HG02840 (cell line): ENCODE measurements at regions not wholly inside any gene's neighbourhood (a gene's known extent, or its start where the extent isn't known, plus 50 kb on each side); places are given as distances from the start of the nearest gene placed in this dataset.
"Not testable (repeated sequence)": the region's sequence is repeated elsewhere in the genome, so short reads cannot be mapped to it uniquely, and the experiment has no call there.

Experiments
- ATAC-seq: cut with Tn5 transposase; IDR thresholded peaks from one replicate; pipeline ENCODE4 v1.9.1; 2021; ENCODE audit warnings: mild to moderate bottlenecking, moderate library complexity, moderate number of reproducible peaks; ENCODE audit not compliant: unreplicated experiment, low FRiP score

DNA sequence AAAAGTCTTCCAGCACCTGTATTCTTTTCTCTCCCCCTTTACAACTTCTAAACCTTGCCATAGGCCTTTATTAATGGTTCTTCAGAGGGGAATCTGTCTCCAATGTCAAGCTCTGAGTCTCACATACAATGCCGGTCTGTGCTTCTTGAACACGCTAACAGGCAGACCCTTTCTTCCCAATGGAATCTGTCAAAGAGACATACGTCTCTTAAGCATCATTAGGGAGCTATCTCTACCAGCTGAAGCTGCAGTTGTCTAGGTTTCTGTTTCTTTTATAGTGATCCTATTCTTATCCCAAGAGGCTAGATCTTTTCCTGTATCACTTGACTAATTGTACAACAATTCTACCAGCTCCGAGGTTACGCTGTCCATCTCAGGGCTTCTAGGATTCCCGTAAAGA, 560.8 kb upstream of the NBEA start:
- no peak for ATAC-seq

DNA sequence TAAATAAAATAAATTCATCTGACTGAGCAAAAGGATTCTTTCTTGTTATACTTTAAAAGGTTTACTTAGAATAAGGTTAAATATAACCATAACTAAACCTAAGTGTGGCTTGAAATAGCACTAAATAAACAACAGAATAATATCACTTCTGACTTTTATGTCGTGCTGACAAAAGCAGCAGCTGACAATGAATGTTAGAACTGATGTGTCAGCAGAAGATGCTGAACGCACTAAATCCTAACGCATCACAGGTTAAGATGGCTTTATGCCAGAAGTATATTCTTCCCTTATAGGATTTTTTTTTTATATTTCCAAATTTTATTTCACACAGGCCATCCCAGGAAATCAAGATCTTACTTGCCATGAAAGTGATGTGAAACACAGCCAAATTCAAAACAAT, 558.3 kb upstream of the NBEA start:
- ATAC-seq = no peak

DNA sequence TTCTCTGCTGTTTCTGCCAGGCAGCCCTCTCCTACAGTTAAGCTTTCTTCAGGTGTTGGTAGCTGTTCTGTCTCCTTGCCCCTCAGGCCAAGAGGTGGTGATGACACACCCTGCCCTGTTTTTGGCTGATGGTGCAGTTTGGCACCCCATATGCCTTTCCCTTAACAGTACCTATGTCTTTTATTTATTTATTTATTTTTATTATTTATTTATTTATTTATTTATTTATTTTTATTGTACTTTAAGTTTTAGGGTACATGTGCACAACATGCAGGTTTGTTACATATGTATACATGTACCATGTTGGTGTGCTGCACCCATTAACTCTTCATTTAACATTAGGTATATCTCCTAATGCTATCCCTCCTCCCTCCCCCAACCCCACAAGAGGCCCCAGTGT, 555.8 kb upstream of the NBEA start:
- ATAC-seq = not testable (repeated sequence)

DNA sequence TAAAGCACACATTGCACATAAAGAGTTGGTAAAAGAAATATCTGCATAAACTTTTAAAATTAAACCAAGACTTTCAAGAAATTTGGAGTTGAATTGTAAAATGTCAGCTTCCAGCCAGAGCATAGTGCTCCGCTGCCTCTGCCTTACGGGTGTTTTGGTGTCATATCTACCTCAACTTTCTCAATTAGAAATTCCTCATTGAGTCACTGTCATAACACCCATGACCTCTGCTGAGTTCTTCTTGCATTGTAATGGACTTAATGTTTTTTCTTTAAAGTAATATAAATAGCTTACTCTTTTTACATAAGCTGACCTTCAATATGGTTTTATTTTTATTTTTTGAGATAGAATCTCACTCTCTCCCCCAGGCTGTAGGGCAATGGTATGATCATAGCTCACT, 551.0 kb upstream of the NBEA start:
- no peak for ATAC-seq

DNA sequence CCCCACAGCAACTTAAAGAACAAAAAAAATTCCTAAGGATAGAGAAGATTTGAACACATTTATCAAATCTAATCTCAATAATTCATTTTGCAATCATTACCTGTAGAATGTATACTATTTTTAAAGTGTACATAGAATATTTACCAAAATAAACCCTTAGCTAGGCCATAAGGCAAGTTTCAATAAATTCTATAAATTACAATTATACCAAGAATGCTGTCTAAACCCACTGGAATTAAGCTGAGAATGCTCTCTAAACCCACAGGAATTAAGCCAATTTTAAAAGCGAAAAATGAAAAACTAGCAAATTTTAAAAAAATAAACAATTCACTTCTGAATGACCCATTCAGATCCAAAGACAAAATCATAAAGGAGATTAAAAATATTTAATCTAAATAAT, 540.4 kb upstream of the NBEA start:
- ATAC-seq = no peak

DNA sequence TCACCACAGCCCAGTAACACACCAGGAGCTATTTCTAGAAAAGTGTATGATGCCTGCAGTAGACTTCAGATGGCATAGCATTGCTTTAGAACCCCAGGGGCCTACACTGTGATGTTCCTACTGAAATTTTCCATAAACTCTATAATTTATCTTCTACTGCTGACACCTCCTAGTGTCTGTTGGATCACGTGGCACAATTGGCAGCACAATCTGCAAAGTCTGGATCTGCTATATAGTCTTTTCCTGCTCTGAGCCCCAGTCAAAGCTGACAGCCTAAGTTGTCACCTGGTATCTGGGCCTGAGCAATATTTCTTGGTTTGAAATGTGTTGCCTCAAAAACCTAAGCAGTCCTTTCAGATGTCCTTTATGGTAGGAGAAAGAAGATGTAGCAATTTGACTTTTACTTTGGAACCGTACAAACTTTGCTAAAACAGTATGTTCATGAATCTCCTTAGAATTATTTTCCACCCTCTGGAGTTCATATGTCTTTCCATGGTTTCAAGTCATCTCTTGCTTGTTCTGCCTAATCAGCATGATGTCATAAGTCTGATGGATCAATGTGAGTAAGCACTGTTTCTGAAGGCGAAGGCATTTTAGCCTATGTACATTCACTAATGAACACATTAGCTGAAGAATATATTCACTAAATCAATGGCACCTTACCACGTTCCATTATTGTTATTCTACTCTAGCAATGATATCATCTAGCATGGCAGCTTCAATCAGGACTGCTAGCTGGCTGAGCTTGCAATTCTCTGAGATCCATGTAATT, 536.5 kb upstream of the NBEA start:
- no peak for ATAC-seq

DNA sequence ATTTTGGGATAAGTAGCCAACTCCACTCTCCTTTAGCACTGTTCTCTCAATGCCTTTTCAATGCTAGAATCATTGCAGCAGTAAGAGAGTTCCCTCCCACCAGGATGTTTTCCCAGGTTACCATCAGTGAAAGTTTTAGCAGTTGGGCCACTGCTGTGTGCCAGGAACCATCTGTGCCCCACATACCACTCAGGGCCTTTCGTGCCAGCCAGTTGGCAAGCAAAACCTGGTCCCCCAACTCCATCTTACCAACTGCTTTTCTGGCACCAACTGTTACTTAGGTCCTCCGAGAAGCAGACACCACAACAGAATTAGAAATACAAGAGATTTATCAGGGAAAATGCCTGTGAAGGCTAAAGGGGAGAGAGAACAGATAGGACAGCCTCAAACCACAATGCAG, 533.4 kb upstream of the NBEA start:
- ATAC-seq = no peak

DNA sequence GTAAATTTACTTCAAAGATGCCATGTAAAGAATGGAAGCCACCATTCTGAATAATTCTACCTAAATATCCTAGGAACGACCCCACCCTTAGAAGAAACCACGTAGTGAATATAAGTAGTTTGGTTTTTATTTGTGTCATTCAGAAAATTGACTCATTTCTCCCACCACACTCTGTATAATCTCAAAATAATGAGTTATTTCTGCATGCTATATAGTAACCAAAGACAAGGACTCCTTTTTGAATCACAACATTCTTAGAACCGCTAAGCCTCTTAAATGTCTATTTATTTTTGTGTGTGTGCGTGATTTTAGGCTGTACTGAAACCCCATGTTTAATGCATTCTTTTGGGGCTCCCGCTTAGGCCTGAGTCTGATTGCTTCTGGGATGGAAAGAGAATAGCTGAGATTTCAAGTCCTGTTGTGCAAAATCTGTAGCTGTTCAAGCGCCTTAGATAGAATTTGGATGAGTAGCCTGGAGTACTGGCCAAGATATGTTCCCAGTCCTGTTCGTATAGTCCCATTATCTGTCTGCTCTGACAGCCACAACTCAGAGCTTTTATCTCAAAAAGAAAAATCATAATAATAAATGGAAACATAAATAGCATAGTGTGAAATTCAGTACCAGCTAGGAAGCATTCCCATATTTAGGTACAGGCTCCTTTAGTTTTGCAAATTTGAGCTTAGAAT, 532.4 kb upstream of the NBEA start:
- ATAC-seq = no peak

DNA sequence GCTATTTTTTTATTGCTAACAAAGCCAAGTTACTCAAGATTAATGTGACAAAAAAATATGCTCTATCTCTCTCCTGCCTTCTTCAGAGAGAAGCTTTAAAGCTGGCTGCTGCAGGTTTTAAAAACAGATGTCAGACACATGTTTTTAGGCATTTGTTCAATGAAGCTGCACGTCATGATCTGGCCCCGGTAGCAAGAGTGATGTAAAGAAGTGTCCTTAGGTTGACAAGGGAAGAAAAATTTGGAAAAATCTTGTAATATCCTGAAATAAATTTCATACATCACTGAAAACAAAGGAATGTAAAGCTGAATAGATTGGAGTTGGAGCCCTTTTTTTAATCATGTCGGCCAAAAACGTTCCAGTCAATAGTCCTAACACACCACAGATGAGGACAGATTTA, 531.4 kb upstream of the NBEA start:
- no peak for ATAC-seq

DNA sequence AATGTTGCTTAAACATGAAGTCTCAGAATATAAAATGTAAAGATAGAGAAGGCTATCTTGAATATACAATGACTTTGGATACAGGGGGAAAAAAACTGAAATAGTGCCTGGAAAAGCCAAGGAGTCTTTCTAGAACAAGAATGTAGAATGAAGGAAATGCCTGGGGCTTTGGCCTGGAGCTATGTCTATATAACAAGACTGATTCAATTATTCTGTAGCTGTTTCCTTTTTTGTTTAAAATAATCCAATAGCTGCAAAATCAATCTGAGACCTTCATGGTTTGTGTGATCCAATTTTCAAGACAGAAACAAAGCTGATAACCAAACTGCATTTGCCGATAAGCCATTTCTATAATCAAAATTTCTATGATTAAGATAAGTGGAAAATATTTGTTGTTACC, 530.9 kb upstream of the NBEA start:
- ATAC-seq = no peak

DNA sequence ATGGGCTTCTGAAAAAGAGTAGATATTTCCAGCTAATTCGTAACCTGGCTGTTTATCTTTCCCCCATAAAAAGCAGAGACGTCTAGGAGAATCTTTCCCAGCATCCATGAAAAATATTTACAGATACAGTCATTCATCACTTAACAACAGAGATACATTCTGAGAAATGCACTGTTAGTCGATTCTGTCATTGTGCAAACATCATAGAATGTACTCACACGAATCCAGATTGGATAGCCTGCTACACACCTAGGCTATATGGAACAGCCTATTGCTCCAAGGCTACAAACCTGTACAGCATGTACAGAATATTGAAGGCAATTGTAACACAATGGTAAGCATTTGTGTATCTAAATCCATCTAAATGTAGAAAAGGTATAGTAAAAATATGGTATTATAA, 530.2 kb upstream of the NBEA start:
- ATAC-seq = no peak

DNA sequence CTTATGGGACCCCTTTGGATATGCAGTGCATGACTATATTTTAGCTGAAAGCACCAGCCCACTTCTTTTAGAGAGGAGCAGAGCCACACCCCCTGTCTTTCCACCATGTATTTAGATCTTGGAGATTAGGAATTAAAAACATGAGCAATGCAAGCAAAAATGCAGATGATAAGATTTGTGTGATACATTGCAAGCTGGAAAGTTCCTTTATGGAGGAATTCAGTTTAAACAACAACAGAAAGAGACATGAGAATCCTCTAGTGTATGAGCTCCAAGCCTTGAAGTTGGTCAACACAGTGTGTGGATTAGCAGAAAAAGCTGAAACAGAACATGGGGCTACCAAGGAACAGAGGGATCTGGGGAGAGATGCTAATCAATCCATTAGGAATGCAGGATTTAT, 529.8 kb upstream of the NBEA start:
- ATAC-seq = no peak

DNA sequence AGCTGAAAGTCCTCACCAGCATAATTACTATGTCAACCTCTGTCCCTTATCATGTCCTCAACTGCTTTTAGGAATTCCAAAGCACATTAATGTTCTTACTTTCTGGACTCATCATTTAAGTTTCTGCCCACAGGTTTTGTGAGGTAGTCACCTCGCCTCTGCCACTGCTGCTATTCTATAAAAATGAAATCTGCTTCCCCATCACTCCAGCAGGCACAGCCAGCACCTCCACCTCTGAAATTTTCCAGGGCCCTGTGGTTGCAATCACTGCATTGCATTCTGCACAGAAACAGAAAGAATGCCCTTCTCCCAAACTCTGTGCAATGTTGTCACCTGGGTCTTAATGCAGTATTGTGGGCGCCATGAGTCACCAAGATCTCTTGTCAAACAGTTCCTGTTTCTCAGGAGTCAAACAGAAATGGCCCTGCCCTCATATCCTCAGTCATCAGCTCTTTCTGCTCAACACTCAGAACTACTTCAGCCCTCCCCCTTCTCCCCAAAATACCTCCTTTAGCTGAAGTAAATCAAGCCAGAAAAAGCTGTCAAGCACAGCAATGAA, 529.2 kb upstream of the NBEA start:
- ATAC-seq = no peak

DNA sequence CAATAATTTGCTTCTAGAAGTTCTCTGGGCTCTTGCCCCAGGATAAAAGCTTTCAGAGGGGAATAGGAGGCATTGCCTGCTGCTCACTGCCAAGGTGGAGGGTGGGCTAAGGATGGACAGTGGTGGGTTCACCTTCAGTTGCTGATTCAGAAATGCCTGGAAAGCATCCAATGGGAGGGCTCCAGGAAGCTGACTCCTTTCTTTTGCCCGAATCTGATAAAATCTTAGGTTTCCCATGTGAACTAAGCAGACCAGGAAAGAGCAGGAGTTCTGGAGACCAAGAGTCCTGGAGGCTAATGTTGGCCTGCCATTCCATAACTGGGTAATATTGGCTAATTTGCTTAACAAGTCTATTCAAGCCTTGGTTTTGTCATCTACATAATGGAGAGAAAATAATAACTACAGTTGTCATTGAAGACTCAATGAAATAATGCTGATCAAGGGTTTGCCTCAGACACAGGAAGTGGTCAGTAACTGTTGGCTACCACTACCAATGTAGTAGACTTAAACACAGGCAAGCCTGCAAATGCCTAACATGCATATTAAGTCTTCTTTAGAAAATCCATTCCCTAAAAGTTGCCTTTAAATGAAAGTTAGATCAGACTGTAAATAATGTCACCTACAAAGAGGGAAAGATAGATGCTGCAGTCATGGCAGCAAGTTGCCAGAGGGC, 528.4 kb upstream of the NBEA start:
- ATAC-seq = no peak

DNA sequence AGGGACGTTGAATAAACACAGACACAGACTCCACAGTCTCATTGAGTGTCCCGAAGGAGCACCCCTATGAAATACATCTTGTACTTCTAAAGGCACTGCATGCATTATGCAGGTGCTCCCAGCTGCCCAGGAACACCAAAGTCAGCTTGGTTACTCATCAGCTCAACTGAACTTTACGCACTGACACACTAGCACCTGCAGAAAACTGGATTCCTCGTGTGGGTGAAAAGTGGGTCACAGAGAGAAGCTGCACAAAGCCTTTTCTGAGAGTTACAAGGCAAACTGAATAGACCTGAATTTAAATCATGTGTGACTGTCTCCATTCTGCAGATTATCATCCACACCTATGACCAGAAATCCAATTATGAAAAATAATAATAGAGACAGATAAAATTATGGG, 527.5 kb upstream of the NBEA start:
- no peak for ATAC-seq

DNA sequence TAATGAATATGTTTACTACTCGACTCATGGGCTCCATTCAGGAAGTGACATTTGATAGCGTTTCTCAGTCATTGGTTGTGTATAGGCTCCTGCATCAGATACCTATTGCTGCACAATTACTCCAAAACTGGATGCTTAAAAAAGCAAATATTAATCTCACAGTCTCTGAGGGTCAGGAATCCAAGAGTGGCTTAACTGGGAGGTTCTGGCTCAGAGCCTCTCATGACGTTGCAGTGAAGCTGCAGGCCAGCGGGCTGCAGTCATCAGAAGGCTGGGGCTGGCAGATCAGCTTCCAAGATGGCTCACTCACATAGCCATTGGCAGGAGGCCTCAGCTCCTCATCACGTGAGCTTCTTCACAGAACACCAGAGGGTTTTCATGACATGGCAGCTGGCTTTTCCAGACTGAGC, 525.1 kb upstream of the NBEA start:
- no peak for ATAC-seq

DNA sequence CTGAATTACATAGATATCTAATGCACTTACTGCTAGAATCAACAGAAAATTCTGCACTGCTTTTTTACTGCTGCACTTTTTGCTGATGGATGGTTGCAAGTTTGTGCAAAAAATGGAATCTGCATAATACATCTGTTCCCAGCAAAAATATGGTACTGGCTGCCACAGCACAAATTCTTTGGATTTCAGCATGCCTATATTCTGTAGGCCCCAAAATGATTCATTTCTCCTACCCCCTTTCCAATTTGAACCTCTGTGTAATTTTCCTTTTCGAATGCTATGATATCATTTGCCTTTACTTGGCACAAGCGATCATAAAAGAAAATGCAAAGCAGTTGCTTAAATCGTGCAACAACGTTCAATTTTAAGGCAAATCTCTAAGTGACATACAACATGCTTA, 524.2 kb upstream of the NBEA start:
- ATAC-seq = no peak

DNA sequence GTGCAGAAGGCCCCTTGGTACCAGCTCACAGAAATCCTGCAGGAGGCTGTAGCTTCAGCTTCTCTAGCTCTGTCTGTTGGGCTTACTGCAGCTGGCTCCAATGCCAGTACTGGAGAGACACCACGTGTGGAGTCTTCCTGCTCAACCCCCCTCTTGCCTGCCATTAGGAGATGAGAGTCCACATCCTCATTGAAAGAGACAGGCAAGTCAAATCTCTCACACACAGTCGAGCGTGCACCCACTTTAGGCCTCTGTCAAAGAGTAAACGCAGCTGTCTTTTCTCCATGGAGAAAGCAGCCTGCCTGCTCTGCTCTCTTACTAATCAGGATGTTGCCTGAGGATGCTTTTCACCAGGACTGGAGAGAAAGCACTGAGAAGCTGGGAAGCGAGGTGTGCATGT, 523.0 kb upstream of the NBEA start:
- no peak for ATAC-seq

DNA sequence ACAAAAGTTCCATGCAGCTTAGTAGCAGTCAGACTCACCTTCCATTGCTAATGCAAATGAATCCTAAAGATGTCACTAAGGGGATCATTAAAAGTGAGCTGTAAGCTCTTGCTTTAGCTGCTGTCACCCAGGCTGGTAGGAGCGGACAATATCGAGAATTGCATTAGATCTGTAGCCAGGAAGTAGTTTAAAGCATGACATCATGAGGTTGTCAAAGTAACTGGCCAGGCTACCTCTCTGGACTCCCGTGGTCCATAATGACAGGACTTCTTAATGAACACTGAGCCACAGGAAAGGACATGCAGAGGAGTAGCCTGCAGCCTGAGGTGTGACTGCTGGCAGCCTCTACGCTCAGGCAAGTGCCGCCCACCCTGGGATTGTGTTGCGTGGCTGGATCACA, 522.3 kb upstream of the NBEA start:
- ATAC-seq = no peak

DNA sequence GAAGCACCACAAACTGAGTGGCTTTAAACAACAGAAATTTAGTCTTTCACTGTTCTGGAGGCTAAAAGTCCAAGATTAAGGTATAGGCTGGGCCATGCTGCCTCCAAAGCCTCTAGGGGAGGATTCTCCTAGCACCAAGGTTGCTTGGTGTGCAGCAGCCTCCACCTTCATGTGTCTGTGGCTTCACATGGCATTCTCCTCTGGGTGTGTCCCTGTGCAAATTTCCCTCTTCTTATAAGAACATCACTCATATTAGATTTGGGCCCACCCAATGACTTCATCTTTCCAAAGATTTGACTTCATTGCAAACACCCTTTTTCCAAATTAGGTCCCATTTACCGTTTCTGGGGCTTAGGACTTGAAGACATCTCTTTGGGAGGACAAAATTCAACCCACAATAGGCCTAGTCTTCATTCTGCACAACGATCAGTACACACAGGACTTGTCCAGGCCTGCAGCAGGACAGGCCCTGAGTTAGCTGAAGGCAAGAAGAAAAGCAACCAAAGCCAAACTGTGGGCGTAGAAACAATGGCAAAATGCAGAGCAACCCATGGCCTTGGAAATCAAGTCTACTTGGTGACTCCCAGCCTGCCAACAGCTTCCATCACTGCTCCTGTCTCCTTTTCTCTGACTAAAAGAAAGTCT, 521.2 kb upstream of the NBEA start:
- no peak for ATAC-seq

DNA sequence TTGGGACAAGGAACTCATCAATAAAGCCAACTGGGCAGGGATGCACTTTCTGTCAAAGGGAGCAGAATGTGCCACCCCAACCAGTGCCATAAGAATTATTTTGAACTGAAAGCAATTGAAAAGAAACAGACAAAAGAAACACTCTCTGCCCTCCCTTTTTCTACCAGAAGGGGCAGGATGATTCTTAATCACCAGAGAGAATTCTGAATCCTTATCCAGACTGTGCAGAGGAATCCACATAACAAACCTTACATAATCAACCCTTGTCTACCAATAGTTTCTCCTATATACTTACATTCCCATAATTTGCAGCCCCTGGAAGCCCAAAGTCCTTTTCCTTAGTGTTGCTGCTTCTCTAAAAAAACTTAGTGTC, 520.7 kb upstream of the NBEA start:
- ATAC-seq = no peak
